T1000 (cell line): ENCODE measurements at regions not wholly inside any gene's neighbourhood (a gene's known extent, or its start where the extent isn't known, plus 50 kb on each side); places are given as distances from the start of the nearest gene placed in this dataset.

Experiments
- DNase-seq: peaks from one replicate; lab custom pipeline; 2025; ENCODE audit warnings: mixed read lengths; lab: John Stamatoyannopoulos, UW

GRCh38 chr1:59243550-59243949 is 53.3 kb upstream of the FGGY start:
- DNase-seq: no peak

DNA sequence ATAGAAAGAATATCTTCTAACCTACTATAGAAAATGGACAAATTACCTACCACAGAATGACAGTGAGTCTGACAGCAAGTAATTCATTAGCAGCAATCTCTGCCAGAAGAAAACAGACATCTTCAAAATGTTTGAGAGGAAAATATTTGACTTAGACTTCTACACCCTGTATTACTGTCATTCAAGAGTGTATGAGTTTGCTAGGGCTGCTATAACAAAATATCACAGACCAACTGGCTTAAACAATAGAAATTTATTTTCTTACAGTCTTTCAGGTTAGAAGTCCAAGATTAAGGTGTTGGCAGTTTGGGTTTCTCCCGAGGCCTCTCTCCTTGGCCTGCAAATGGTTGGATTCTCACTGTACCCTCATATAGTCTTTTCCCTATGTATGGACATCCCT is 52.9 kb upstream of the FGGY start:
- no peak for DNase-seq

GRCh38 chr1:59244891-59245290 is 52.0 kb upstream of the FGGY start:
- no peak for DNase-seq
